ENCODE measurements at regions not wholly inside any gene's neighbourhood (a gene's known extent, or its start where the extent isn't known, plus 50 kb on each side); places are given as distances from the start of the nearest gene placed in this dataset.

DNA sequence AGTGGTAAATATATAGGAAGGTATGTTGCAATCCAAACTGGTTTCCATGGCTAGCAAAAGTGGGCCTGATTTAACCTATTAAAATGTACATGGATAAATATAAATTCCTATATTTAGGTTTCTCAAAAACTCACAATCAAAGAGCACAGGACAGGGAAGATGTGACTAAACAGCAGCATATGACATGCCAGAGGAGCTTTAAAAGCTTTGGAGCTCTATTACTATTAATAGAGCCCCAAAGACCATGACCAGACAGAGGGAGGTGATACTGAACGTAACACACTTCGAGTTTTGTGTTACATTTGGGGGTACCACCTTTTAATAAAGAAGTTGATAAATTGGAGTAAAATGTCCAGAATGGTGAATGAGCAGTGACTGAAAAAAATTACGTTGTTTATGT, 179.5 kb upstream of the SLC14A2 start:
- Histone ChIP-seq H2AFZ (ENCODE audit: low read length) (no peak overlapping the region), H3K9me3 (ENCODE audit: low read length) (no peaks in the 10 kb centered on the region), H4K20me1 (ENCODE audit: insufficient read depth, low read length) (no peaks in the 10 kb centered on the region), H3K4me2 (ENCODE audit: low read depth, low read length) (no peak overlapping the region), H3K79me2 (ENCODE audit: insufficient read depth, low read length) (no peaks in the 10 kb centered on the region), H3K4me1 (ENCODE audit: insufficient read depth, low read length) (no peaks in the 10 kb centered on the region), H3K9ac (ENCODE audit: insufficient read depth, low read depth, low read length) (no peak overlapping the region), H3K27me3 (ENCODE audit: control insufficient read depth in 1 of 2, insufficient read depth in 2 of 2, low read length in 2 of 2) (no peaks in the 10 kb centered on the region), H3K27ac (ENCODE audit: extremely low read length, insufficient read depth, low read length) (no peak overlapping the region), H3K4me3 (replicated peaks in 1 of 3; ENCODE audit: insufficient read depth in 1 of 3, low read depth in 2 of 3, low read length in 3 of 3) (no peak overlapping the region), H3K36me3 (replicated peaks in 1 of 2; ENCODE audit: control insufficient read depth in 1 of 2, insufficient read depth in 2 of 2, low read length in 2 of 2) (no peaks in the 10 kb centered on the region)
- intact Hi-C loops (cut with micrococcal nuclease; ENCODE audit: unreplicated experiment) (no loop called here), in situ Hi-C loops (cut with HindIII; ENCODE audit: extremely low pct_ligation_motif_present, low pct_unique_long_range_greater_than_20kb) (no loop called here)
- BruUV-seq (replicated peaks), result no TSS peak
- CTCF ChIA-PET (ENCODE audit: low intra/inter-chr PET ratio, low total read pairs), result no interaction called here
- POLR2A ChIA-PET, result no interaction called here
- ATAC-seq (no peak), FAIRE-seq (no peak), DNase-seq (ENCODE audit: low spot score) (no peak)
- TF ChIP-seq CEBPB (IDR thresholded peaks at IDR 0.05; ENCODE audit: borderline replicate concordance, low read depth, low read length) (0 out of 2 replicates have a peak, but pooled peaks have one; percentile 4), REL (CRISPR knock-in tag; conservative IDR thresholded peaks at IDR 0.05) (no peak), ZNF672 (CRISPR knock-in tag; IDR thresholded peaks at IDR 0.05) (no peak), PPARG (CRISPR knock-in tag; conservative IDR thresholded peaks at IDR 0.05) (no peak)
- TF ChIP-seq, protein P1, sequence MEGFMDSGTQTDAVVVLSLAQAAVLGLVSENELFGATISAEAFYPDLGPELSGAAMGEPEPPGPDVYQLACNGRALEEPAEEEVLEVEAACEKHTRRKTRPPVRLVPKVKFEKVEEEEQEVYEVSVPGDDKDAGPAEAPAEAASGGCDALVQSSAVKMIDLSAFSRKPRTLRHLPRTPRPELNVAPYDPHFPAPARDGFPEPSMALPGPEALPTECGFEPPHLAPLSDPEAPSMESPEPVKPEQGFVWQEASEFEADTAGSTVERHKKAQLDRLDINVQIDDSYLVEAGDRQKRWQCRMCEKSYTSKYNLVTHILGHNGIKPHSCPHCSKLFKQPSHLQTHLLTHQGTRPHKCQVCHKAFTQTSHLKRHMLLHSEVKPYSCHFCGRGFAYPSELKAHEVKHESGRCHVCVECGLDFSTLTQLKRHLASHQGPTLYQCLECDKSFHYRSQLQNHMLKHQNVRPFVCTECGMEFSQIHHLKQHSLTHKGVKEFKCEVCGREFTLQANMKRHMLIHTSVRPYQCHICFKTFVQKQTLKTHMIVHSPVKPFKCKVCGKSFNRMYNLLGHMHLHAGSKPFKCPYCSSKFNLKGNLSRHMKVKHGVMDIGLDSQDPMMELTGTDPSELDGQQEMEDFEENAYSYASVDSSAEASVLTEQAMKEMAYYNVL (CRISPR knock-in tag; IDR thresholded peaks at IDR 0.05; ENCODE audit: borderline replicate concordance), result no peak
- TF ChIP-seq, protein P2, sequence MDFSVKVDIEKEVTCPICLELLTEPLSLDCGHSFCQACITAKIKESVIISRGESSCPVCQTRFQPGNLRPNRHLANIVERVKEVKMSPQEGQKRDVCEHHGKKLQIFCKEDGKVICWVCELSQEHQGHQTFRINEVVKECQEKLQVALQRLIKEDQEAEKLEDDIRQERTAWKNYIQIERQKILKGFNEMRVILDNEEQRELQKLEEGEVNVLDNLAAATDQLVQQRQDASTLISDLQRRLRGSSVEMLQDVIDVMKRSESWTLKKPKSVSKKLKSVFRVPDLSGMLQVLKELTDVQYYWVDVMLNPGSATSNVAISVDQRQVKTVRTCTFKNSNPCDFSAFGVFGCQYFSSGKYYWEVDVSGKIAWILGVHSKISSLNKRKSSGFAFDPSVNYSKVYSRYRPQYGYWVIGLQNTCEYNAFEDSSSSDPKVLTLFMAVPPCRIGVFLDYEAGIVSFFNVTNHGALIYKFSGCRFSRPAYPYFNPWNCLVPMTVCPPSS (IDR thresholded peaks at IDR 0.05), result no peak
- 1% methylated on average over 3 of the region's 3 CpGs for WGBS (ENCODE audit: low lambda C conversion rate)

DNA sequence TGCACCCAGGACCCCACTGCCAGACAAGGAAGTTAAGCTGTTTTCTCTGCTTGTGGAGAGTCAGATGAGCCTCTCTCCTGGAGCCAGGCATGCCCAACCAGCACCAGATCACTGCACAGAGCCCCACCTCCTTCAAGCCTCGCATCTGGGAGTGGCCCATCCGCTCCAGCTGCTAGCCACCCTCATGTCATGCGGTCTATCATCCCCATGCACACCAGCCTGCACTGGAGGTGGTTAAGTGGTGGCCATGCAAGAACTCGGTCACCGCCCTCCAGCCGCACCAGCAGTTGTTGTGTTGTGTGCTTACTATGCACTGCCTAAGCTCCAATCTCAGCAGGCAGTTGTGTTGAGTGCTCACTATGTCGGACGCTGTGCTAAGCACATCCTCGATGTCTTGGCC, 177.9 kb upstream of the SLC14A2 start:
- DNase-seq (ENCODE audit: low spot score) (no peak), ATAC-seq (no peak), FAIRE-seq (no peak)
- no peaks in the 10 kb centered on the region for H3K4me1 ChIP-seq (ENCODE audit: insufficient read depth, low read length)
- no TSS peak for BruUV-seq (replicated peaks)
- ChIA-PET CTCF (ENCODE audit: low intra/inter-chr PET ratio, low total read pairs) (no interaction called here), POLR2A (no interaction called here)
- H3K79me2 ChIP-seq (ENCODE audit: insufficient read depth, low read length), result no peaks in the 10 kb centered on the region
- H3K9ac ChIP-seq (ENCODE audit: insufficient read depth, low read depth, low read length), result no peak overlapping the region
- WGBS (ENCODE audit: low lambda C conversion rate), result 46% methylated on average over 3 of the region's 9 CpGs
- no peaks in the 10 kb centered on the region for H3K27me3 ChIP-seq (ENCODE audit: control insufficient read depth in 1 of 2, insufficient read depth in 2 of 2, low read length in 2 of 2)
- H4K20me1 ChIP-seq (ENCODE audit: insufficient read depth, low read length), result no peaks in the 10 kb centered on the region
- in situ Hi-C loops (cut with HindIII; ENCODE audit: extremely low pct_ligation_motif_present, low pct_unique_long_range_greater_than_20kb), result no loop called here
- intact Hi-C loops (cut with micrococcal nuclease; ENCODE audit: unreplicated experiment), result no loop called here
- H3K4me2 ChIP-seq (ENCODE audit: low read depth, low read length), result no peak overlapping the region
- no peak overlapping the region for H3K27ac ChIP-seq (ENCODE audit: extremely low read length, insufficient read depth, low read length)
- no peaks in the 10 kb centered on the region for H3K36me3 ChIP-seq (replicated peaks in 1 of 2; ENCODE audit: control insufficient read depth in 1 of 2, insufficient read depth in 2 of 2, low read length in 2 of 2)
- no peak overlapping the region for H2AFZ ChIP-seq (ENCODE audit: low read length)
- no peaks in the 10 kb centered on the region for H3K9me3 ChIP-seq (ENCODE audit: low read length)
- no peak overlapping the region for H3K4me3 ChIP-seq (replicated peaks in 1 of 3; ENCODE audit: insufficient read depth in 1 of 3, low read depth in 2 of 3, low read length in 3 of 3)
- TF ChIP-seq RELA (CRISPR knock-in tag; IDR thresholded peaks at IDR 0.05) (no peak), SMARCE1 (IDR thresholded peaks at IDR 0.05; ENCODE audit: borderline replicate concordance) (no peak), CBX1 (IDR thresholded peaks at IDR 0.05; ENCODE audit: low read depth) (no peak), ASH2L (IDR thresholded peaks at IDR 0.05; ENCODE audit: insufficient read length, low read depth, low read length) (no peak), NR2C2 (CRISPR knock-in tag; IDR thresholded peaks at IDR 0.05; ENCODE audit: borderline replicate concordance) (no peak), TMF1 (CRISPR knock-in tag; IDR thresholded peaks at IDR 0.05; ENCODE audit: low read depth) (no peak)
- TF ChIP-seq, protein P3, sequence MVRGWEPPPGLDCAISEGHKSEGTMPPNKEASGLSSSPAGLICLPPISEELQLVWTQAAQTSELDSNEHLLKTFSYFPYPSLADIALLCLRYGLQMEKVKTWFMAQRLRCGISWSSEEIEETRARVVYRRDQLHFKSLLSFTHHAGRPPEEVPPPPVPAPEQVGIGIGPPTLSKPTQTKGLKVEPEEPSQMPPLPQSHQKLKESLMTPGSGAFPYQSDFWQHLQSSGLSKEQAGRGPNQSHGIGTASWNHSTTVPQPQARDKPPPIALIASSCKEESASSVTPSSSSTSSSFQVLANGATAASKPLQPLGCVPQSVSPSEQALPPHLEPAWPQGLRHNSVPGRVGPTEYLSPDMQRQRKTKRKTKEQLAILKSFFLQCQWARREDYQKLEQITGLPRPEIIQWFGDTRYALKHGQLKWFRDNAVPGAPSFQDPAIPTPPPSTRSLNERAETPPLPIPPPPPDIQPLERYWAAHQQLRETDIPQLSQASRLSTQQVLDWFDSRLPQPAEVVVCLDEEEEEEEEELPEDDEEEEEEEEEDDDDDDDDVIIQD (CRISPR knock-in tag; IDR thresholded peaks at IDR 0.05; ENCODE audit: low read depth), result no peak
